HG02943 (cell line): ENCODE measurements at regions not wholly inside any gene's neighbourhood (a gene's known extent, or its start where the extent isn't known, plus 50 kb on each side); places are given as distances from the start of the nearest gene placed in this dataset.
"Not testable (repeated sequence)": the region's sequence is repeated elsewhere in the genome, so short reads cannot be mapped to it uniquely, and the experiment has no call there.

Source experiments
- ATAC-seq: cut with Tn5 transposase; IDR thresholded peaks from one replicate; pipeline ENCODE4 v1.9.1; 2021; ENCODE audit warnings: mild to moderate bottlenecking, low read depth, moderate library complexity; ENCODE audit not compliant: unreplicated experiment

GRCh38 chr12:75767957-75768356 is 256.5 kb upstream of the KRR1 start:
- ATAC-seq: no peak

GRCh38 chr12:75766263-75767160 is 255.1 kb upstream of the KRR1 start:
- no peak for ATAC-seq

GRCh38 chr12:75765170-75766059 is 254.0 kb upstream of the KRR1 start:
- no peak for ATAC-seq

- ATAC-seq: no peak
These were observed 252.9 kb upstream of the KRR1 start for GRCh38 chr12:75764091-75764841.

GRCh38 chr12:75760573-75761294 is 249.3 kb upstream of the KRR1 start:
- ATAC-seq: no peak

- ATAC-seq: no peak
These were observed 248.6 kb upstream of the KRR1 start for GRCh38 chr12:75759842-75760572.

- ATAC-seq: no peak
These were observed 247.8 kb upstream of the KRR1 start for GRCh38 chr12:75759196-75759595.

- no peak for ATAC-seq
These were observed 245.4 kb upstream of the KRR1 start for GRCh38 chr12:75756771-75757170.

GRCh38 chr12:75756111-75756510 is 244.7 kb upstream of the KRR1 start:
- no peak for ATAC-seq

GRCh38 chr12:75754698-75755097 is 243.3 kb upstream of the KRR1 start:
- ATAC-seq: no peak

GRCh38 chr12:75754141-75754540 is 242.7 kb upstream of the KRR1 start:
- no peak for ATAC-seq

- no peak for ATAC-seq
These were observed 240.5 kb upstream of the KRR1 start for GRCh38 chr12:75751769-75752471.

GRCh38 chr12:75750716-75751306 is 239.4 kb upstream of the KRR1 start:
- no peak for ATAC-seq

GRCh38 chr12:75748990-75749389 is 237.6 kb upstream of the KRR1 start:
- ATAC-seq: not testable (repeated sequence)

- ATAC-seq: no peak
These were observed 236.7 kb upstream of the KRR1 start for GRCh38 chr12:75748136-75748535.

- no peak for ATAC-seq
These were observed 236.2 kb upstream of the KRR1 start for GRCh38 chr12:75747572-75748021.

GRCh38 chr12:75746621-75747020 is 235.2 kb upstream of the KRR1 start:
- ATAC-seq: no peak

GRCh38 chr12:75744607-75745256 is 233.3 kb upstream of the KRR1 start:
- no peak for ATAC-seq
